HepG2 (cell line): ENCODE measurements at regions not wholly inside any gene's neighbourhood (a gene's known extent, or its start where the extent isn't known, plus 50 kb on each side); places are given as distances from the start of the nearest gene placed in this dataset.

ENCODE experiments used
- ATAC-seq: fragments of 200-7000 bp; cut with Tn5 transposase; 3 replicates; pipeline ENCODE4 v1.9.1; 2020; ENCODE audit warnings: mild to moderate bottlenecking, moderate library complexity
- BruUV-seq: library from RNA; stranded (reverse); fragments of 400-500 nt; replicated peaks from 2 replicates; lab custom pipeline; 2021; lab: Mats Ljungman, UMichigan
- CTCF ChIA-PET: fragments of 300-600 bp; formaldehyde crosslinking; extraction: SDS; loops from one replicate; lab custom pipeline; 2021; ENCODE audit warnings: low total read pairs, inconsistent platforms, low intra/inter-chr PET ratio; lab: Yijun Ruan, JAX
- POLR2A ChIA-PET: fragments of 350-600 bp; sonication (Branson Sonifier 250); formaldehyde crosslinking; loops from one replicate; lab custom pipeline; 2020; ENCODE audit warnings: antibody characterized with exemption, inconsistent platforms; lab: Yijun Ruan, JAX
- DNase-seq: peaks from one replicate; pipeline ENCODE4 v3.0.0-alpha.2; 2015; ENCODE audit warnings: low spot score
- FAIRE-seq: peaks from 3 replicates; lab custom pipeline; 2011; peaks lifted over from hg19 to GRCh38; lab: Jason Lieb, UNC
- H2AFZ ChIP-seq: one replicate; pipeline ENCODE4 v1.6.1; 2011; ENCODE audit warnings: low read length, inconsistent platforms
- H3K27ac ChIP-seq: fragments of 300-600 bp; 3 replicates; pipeline ENCODE4 v1.8.0; 2011; ENCODE audit warnings: mixed run types, mild to moderate bottlenecking, mixed read lengths, low read length, inconsistent platforms; ENCODE audit not compliant: insufficient read depth; ENCODE audit errors: extremely low read length
- H3K27me3 ChIP-seq, 2 experiments: fragments of 200-600 bp in 1 of 2; 2 replicates in 1 of 2; 3 replicates in 1 of 2; pipeline versions ENCODE4 v1.6.0 to v1.8.0; 2011; ENCODE audit warnings: low read length in 2 of 2, mild to moderate bottlenecking in 2 of 2, moderate library complexity in 2 of 2, inconsistent platforms in 1 of 2; ENCODE audit not compliant: insufficient read depth in 2 of 2, control insufficient read depth in 1 of 2
- H3K36me3 ChIP-seq, 2 experiments: fragments of 200-600 bp in 1 of 2; replicated peaks in 1 of 2; 2 replicates in 1 of 2; 3 replicates in 1 of 2; pipeline versions ENCODE4 v1.5.1 to v1.8.0; 2011; ENCODE audit warnings: low read length in 2 of 2, inconsistent platforms in 1 of 2; ENCODE audit not compliant: insufficient read depth in 2 of 2, control insufficient read depth in 1 of 2
- H3K4me1 ChIP-seq: 2 replicates; pipeline ENCODE4 v1.5.1; 2012; ENCODE audit warnings: low read length, inconsistent platforms; ENCODE audit not compliant: insufficient read depth
- H3K4me2 ChIP-seq: 2 replicates; pipeline ENCODE4 v1.6.0; 2011; ENCODE audit warnings: low read depth, low read length, inconsistent platforms
- H3K4me3 ChIP-seq, 3 experiments: fragments of 200-600 bp in 1 of 3; sonication (generic), shearing (Covaris generic) in 1 of 3; replicated peaks in 1 of 3; 2 replicates each; pipeline ENCODE4 v1.5.1; 2011 to 2016; ENCODE audit warnings: low read length in 3 of 3, inconsistent platforms in 2 of 3, low read depth in 2 of 3, mild to moderate bottlenecking in 2 of 3, control low read depth in 1 of 3, mixed read lengths in 1 of 3; ENCODE audit not compliant: insufficient read depth in 1 of 3
- H3K79me2 ChIP-seq: one replicate; pipeline ENCODE4 v1.6.1; 2011; ENCODE audit warnings: low read length, inconsistent platforms; ENCODE audit not compliant: insufficient read depth
- H3K9ac ChIP-seq: 2 replicates; pipeline ENCODE4 v1.6.0; 2011; ENCODE audit warnings: mild to moderate bottlenecking, low read depth, low read length, inconsistent platforms; ENCODE audit not compliant: insufficient read depth
- H3K9me3 ChIP-seq: 2 replicates; pipeline ENCODE4 v1.5.1; 2012; ENCODE audit warnings: mild to moderate bottlenecking, low read length
- H4K20me1 ChIP-seq: 2 replicates; pipeline ENCODE4 v1.6.0; 2011; ENCODE audit warnings: inconsistent platforms, mild to moderate bottlenecking, low read length, moderate library complexity; ENCODE audit not compliant: insufficient read depth
- ATF5 ChIP-seq: sonication (generic); formaldehyde crosslinking; IDR thresholded peaks from 2 replicates; pipeline ENCODE4 v1.4.0; 2020; ENCODE audit warnings: mild to moderate bottlenecking, low read depth, missing genetic modification reagents
- CTCF ChIP-seq: sonication (generic); formaldehyde crosslinking; IDR thresholded peaks from 2 replicates; pipeline ENCODE4 v1.5.0; 2020; ENCODE audit warnings: mild to moderate bottlenecking, missing genetic modification reagents, moderate library complexity
- ELK4 ChIP-seq: sonication (generic); formaldehyde crosslinking; IDR thresholded peaks from 2 replicates; pipeline ENCODE4 v1.9.0; 2021; ENCODE audit warnings: missing genetic modification reagents, borderline replicate concordance
- HOXD1 ChIP-seq: sonication (generic); formaldehyde crosslinking; IDR thresholded peaks from 2 replicates; pipeline ENCODE4 v1.5.0; 2020; ENCODE audit warnings: missing genetic modification reagents
- KDM5A ChIP-seq: fragments of 200-600 bp; sonication (generic); IDR thresholded peaks from 2 replicates; pipeline ENCODE4 v1.7.0; 2018; ENCODE audit warnings: antibody characterized with exemption, mild to moderate bottlenecking, low read length, borderline replicate concordance
- RXRA ChIP-seq: sonication (generic); formaldehyde crosslinking; IDR thresholded peaks from 2 replicates; pipeline ENCODE4 v1.5.1; 2020; ENCODE audit warnings: missing genetic modification reagents
- TBL1XR1 ChIP-seq: fragments of 150-350 bp; IDR thresholded peaks from 2 replicates; pipeline ENCODE4 v1.6.1; 2014; ENCODE audit warnings: borderline replicate concordance, low read length; ENCODE audit not compliant: partially characterized antibody
- ZBTB8A ChIP-seq: sonication (generic); formaldehyde crosslinking; IDR thresholded peaks from 2 replicates; pipeline ENCODE4 v1.4.0; 2020; ENCODE audit warnings: mild to moderate bottlenecking, low read depth, missing genetic modification reagents, borderline replicate concordance
- WGBS: methylation state at CpG from one replicate; pipeline ENCODE4 v1.1.6; 2017; ENCODE audit warnings: low lambda C conversion rate; 5-methylcytosine and 5-hydroxymethylcytosine counted together
- in situ Hi-C: cut with HindIII; loops from 2 replicates; pipeline ENCODE4 v1.10.0; 2017; ENCODE audit warnings: low pct_unique_long_range_greater_than_20kb; ENCODE audit not compliant: extremely low pct_ligation_motif_present
- intact Hi-C: fragments of 100-400 bp; cut with micrococcal nuclease; formaldehyde crosslinking; loops from one replicate; pipeline ENCODE4 v1.10.0; 2022; ENCODE audit not compliant: unreplicated experiment

- no TSS peak for BruUV-seq
- Histone ChIP-seq H3K9ac (no peak overlapping the region), H3K36me3 (no peaks in the 10 kb centered on the region), H3K27me3 (no peaks in the 10 kb centered on the region), H3K27ac (no peak overlapping the region), H3K4me2 (no peak overlapping the region), H3K4me3 (no peak overlapping the region), H3K9me3 (no peaks in the 10 kb centered on the region), H3K79me2 (no peaks in the 10 kb centered on the region), H3K4me1 (no peaks in the 10 kb centered on the region), H4K20me1 (no peaks in the 10 kb centered on the region), H2AFZ (no peak overlapping the region)
- FAIRE-seq (no peak), ATAC-seq (peak; percentile 52; the same call in 2 of the 3 replicates), DNase-seq (no peak)
- TF ChIP-seq CTCF (CRISPR knock-in tag) (peak; percentile 27; the same call in 1 of the 2 replicates), TBL1XR1 (no peak)
- in situ Hi-C loops: no loop called here
- POLR2A ChIA-PET: interaction anchor here (1.2 kb wide), 1 partner anchor 21 kb away, joined by 3 read pairs; no protein-coding TSS in a partner anchor
- CTCF ChIA-PET: no interaction called here
- intact Hi-C loops: no loop called here
- WGBS: 86% methylated on average over 2 of the region's 2 CpGs
Observed at GRCh38 chr22:35177811-35178210, 79.5 kb upstream of the HMGXB4 start.

GRCh38 chr22:35178446-35178845 is 78.8 kb upstream of the HMGXB4 start:
- no peak overlapping the region for H2AFZ ChIP-seq
- no peaks in the 10 kb centered on the region for H3K9me3 ChIP-seq
- no peaks in the 10 kb centered on the region for H4K20me1 ChIP-seq
- no peaks in the 10 kb centered on the region for H3K27me3 ChIP-seq
- H3K9ac ChIP-seq: no peak overlapping the region
- H3K4me3 ChIP-seq: no peak overlapping the region
- no peaks in the 10 kb centered on the region for H3K4me1 ChIP-seq
- BruUV-seq: no TSS peak
- H3K4me2 ChIP-seq: no peak overlapping the region
- CTCF ChIA-PET: no interaction called here
- H3K79me2 ChIP-seq: no peaks in the 10 kb centered on the region
- no peak for DNase-seq
- no peak overlapping the region for H3K27ac ChIP-seq
- ATAC-seq: no peak
- intact Hi-C loops: no loop called here
- in situ Hi-C loops: no loop called here
- POLR2A ChIA-PET: interaction anchor here (1.2 kb wide), 1 partner anchor 22 kb away, joined by 3 read pairs; no protein-coding TSS in a partner anchor
- FAIRE-seq: no peak
- TF ChIP-seq HOXD1 (CRISPR knock-in tag): no peak
- no peak for TF ChIP-seq RXRA (CRISPR knock-in tag)
- no peak for TF ChIP-seq ATF5 (CRISPR knock-in tag)
- no peak for TF ChIP-seq ZBTB8A (CRISPR knock-in tag)
- no peak for TF ChIP-seq ELK4 (CRISPR knock-in tag)
- no peak for TF ChIP-seq KDM5A
- TF ChIP-seq, all 625 proteins: peak for 0
- WGBS: 81% methylated on average over 10 of the region's 10 CpGs
- H3K36me3 ChIP-seq: no peaks in the 10 kb centered on the region
